Ascending aorta (tissue), 2 donors: ENCODE measurements at regions not wholly inside any gene's neighbourhood (a gene's known extent, or its start where the extent isn't known, plus 50 kb on each side); places are given as distances from the start of the nearest gene placed in this dataset.

Experiments
- DNase-seq, 2 donors: peaks; one replicate each; pipeline ENCODE4 v3.0.0-alpha.2; 2019; ENCODE audit warnings: low spot score in 2 of 2
- H3K27ac ChIP-seq, 2 donors: fragments of 200-600 bp; sonication (generic); one replicate each; pipeline ENCODE4 v1.5.1; 2016 to 2017; ENCODE audit warnings: mild to moderate bottlenecking in 1 of 2
- H3K27me3 ChIP-seq: fragments of 200-600 bp; sonication (generic); one replicate; pipeline ENCODE4 v1.5.1; 2017
- H3K36me3 ChIP-seq, 2 donors: fragments of 200-600 bp; sonication (generic); one replicate each; pipeline ENCODE4 v1.5.1; 2016
- H3K4me1 ChIP-seq, 2 donors: fragments of 200-600 bp; sonication (generic); one replicate each; pipeline ENCODE4 v1.5.1; 2016 to 2017; ENCODE audit warnings: mild to moderate bottlenecking in 1 of 2
- H3K4me3 ChIP-seq, 2 donors: fragments of 200-600 bp; sonication (generic); one replicate each; pipeline ENCODE4 v1.5.1; 2016 to 2017; ENCODE audit warnings: mild to moderate bottlenecking in 1 of 2
- H3K9me3 ChIP-seq, 2 donors: fragments of 200-600 bp; sonication (generic); one replicate each; pipeline ENCODE4 v1.5.1; 2016
- CTCF ChIP-seq, 3 experiments: fragments of 200-600 bp in 2 of 3; fragments of 450-650 bp in 1 of 3; sonication (generic) in 2 of 3; IDR thresholded peaks; one replicate each; pipeline ENCODE4 v1.5.1; 2016 to 2019; ENCODE audit warnings: antibody characterized with exemption in 3 of 3, mild to moderate bottlenecking in 1 of 3, moderate library complexity in 1 of 3
- intact Hi-C: fragments of 100-400 bp; cut with DNase I; formaldehyde crosslinking; loops from one replicate; pipeline ENCODE4 v1.15.1; 2023

GRCh38 chr5:20497356-20497755, 509.4 kb upstream of the CDH18 start:
- no peak for DNase-seq
- Histone ChIP-seq H3K27ac (no peak overlapping the region), H3K9me3 (no peaks in the 10 kb centered on the region), H3K4me3 (no peak overlapping the region), H3K36me3 (no peaks in the 10 kb centered on the region), H3K4me1 (no peaks in the 10 kb centered on the region), H3K27me3 (no peaks in the 10 kb centered on the region)
- intact Hi-C loops = no loop called here
- no peak for TF ChIP-seq CTCF (IDR thresholded peaks at IDR 0.05)

- DNase-seq = no peak
- no peaks in the 10 kb centered on the region for H3K27me3 ChIP-seq
- no peaks in the 10 kb centered on the region for H3K36me3 ChIP-seq
- H3K4me3 ChIP-seq = no peak overlapping the region
- intact Hi-C loops = no loop called here
- no peak for TF ChIP-seq CTCF (IDR thresholded peaks at IDR 0.05)
- no peaks in the 10 kb centered on the region for H3K4me1 ChIP-seq
- H3K27ac ChIP-seq = no peak overlapping the region
- H3K9me3 ChIP-seq = no peaks in the 10 kb centered on the region
Observed at GRCh38 chr5:20494706-20495105, 506.7 kb upstream of the CDH18 start.

- no peaks in the 10 kb centered on the region for H3K27me3 ChIP-seq
- H3K4me1 ChIP-seq = no peaks in the 10 kb centered on the region
- DNase-seq = no peak
- H3K9me3 ChIP-seq = peaks cover 0 to 9% of the 10 kb centered on the region in 2 donors
- no peak overlapping the region for H3K27ac ChIP-seq
- no peak overlapping the region for H3K4me3 ChIP-seq
- intact Hi-C loops = no loop called here
- no peaks in the 10 kb centered on the region for H3K36me3 ChIP-seq
- TF ChIP-seq CTCF (IDR thresholded peaks at IDR 0.05) = no peak
Observed at GRCh38 chr5:20486826-20487225, 498.8 kb upstream of the CDH18 start.

GRCh38 chr5:20476016-20476415, 488.0 kb upstream of the CDH18 start:
- H3K27ac ChIP-seq = no peak overlapping the region
- DNase-seq = no peak
- H3K4me1 ChIP-seq = no peaks in the 10 kb centered on the region
- H3K36me3 ChIP-seq = no peaks in the 10 kb centered on the region
- intact Hi-C loops = no loop called here
- H3K9me3 ChIP-seq = no peaks in the 10 kb centered on the region
- TF ChIP-seq CTCF (IDR thresholded peaks at IDR 0.05) = no peak
- H3K27me3 ChIP-seq = no peaks in the 10 kb centered on the region
- no peak overlapping the region for H3K4me3 ChIP-seq

- intact Hi-C loops = no loop called here
- H3K36me3 ChIP-seq = no peaks in the 10 kb centered on the region
- no peaks in the 10 kb centered on the region for H3K27me3 ChIP-seq
- no peak overlapping the region for H3K27ac ChIP-seq
- DNase-seq = no peak
- no peak overlapping the region for H3K4me3 ChIP-seq
- TF ChIP-seq CTCF (IDR thresholded peaks at IDR 0.05) = no peak
- no peaks in the 10 kb centered on the region for H3K9me3 ChIP-seq
- H3K4me1 ChIP-seq = no peaks in the 10 kb centered on the region
Observed at GRCh38 chr5:20470997-20471396, 483.0 kb upstream of the CDH18 start.

- H3K9me3 ChIP-seq = no peaks in the 10 kb centered on the region
- DNase-seq = no peak
- H3K27ac ChIP-seq = no peak overlapping the region
- TF ChIP-seq CTCF (IDR thresholded peaks at IDR 0.05) = no peak
- intact Hi-C loops = no loop called here
- no peak overlapping the region for H3K4me3 ChIP-seq
- H3K27me3 ChIP-seq = no peaks in the 10 kb centered on the region
- H3K36me3 ChIP-seq = no peaks in the 10 kb centered on the region
- H3K4me1 ChIP-seq = no peaks in the 10 kb centered on the region
Observed at GRCh38 chr5:20469792-20470191, 481.8 kb upstream of the CDH18 start.
